ENCODE measurements at regions not wholly inside any gene's neighbourhood (a gene's known extent, or its start where the extent isn't known, plus 50 kb on each side); places are given as distances from the start of the nearest gene placed in this dataset.

- no peak for TF ChIP-seq Cebpa-rat (IDR thresholded peaks at IDR 0.05)
- Histone ChIP-seq H3K4me1 (peaks cover 27 to 32% (median 29%) of the 10 kb centered on the region in 10 experiments), H3K4me2 (peak overlapping the region; percentile 44 to 76 (median 66)), H3K4me3 (no peak overlapping the region), H4K20me1 (no peaks in the 10 kb centered on the region), H3K9me3 (replicated peaks in 1 of 11) (peaks cover 15 to 21% (median 19%) of the 10 kb centered on the region in 11 experiments; a peak in 20 of 22 replicates), H3K27me3 (no peaks in the 10 kb centered on the region), H3K27ac (peak overlapping the region in 5 of 11 experiments; percentile 27 to 65 (median 60); a peak in 8 of 22 replicates), H3K9ac (peak overlapping the region in 3 of 11 experiments; percentile 2 to 56 (median 13); a peak in 3 of 22 replicates), H3K36me3 (no peaks in the 10 kb centered on the region)
Measured at GRCh38 chr2:62415518-62415917, 90.5 kb downstream of the TMEM17 start.

- TF ChIP-seq Cebpa-rat (IDR thresholded peaks at IDR 0.05), result no peak
- peaks cover 15 to 20% (median 18%) of the 10 kb centered on the region in 11 experiments; a peak in 20 of 22 replicates for H3K9me3 ChIP-seq (replicated peaks in 1 of 11)
- peak overlapping the region in 8 of 11 experiments; percentile 6 to 65 (median 38); a peak in 12 of 22 replicates for H3K27ac ChIP-seq
- peak overlapping the region in 5 of 11 experiments; percentile 2 to 56 (median 10); a peak in 5 of 22 replicates for H3K9ac ChIP-seq
- H3K36me3 ChIP-seq, result no peaks in the 10 kb centered on the region
- H3K4me2 ChIP-seq, result peak overlapping the region; percentile 44 to 76 (median 66)
- H3K4me3 ChIP-seq, result no peak overlapping the region
- no peaks in the 10 kb centered on the region for H4K20me1 ChIP-seq
- peaks cover 32 to 37% (median 34%) of the 10 kb centered on the region in 10 experiments for H3K4me1 ChIP-seq
- no peaks in the 10 kb centered on the region for H3K27me3 ChIP-seq
Measured at GRCh38 chr2:62415019-62415431, 91.0 kb downstream of the TMEM17 start.

DNA sequence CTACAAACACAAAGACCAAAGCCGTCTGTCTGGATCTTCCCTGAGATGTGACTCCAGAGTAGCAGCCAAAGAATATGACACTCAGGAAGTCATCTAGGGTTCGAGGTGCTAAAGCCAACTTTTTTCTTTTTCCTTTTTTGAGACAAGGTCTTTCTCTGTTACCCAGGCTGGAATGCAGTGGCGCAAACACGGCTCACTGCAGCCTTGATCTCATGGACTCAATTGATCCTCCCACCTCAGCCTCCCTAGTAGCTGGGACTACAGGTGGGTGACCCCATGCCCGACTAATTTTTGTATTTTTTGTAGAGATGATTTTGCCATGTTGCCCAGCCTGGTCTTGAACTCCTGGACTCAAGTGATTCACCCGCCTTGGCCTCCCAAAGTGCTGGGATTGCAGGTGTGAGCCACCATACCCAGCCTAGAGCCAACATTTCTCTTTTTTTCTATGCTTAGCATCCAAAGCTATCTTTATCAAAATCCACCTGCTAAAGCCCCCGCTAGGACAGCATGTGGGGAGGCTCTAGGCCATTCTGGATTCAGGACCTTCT lies 92.8 kb downstream of the TMEM17 start:
- Histone ChIP-seq H3K4me3 (no peak overlapping the region), H3K27ac (no peak overlapping the region), H3K9me3 (replicated peaks in 1 of 11) (peaks cover 0 to 2% (median under 1%) of the 10 kb centered on the region in 11 experiments; a peak in 6 of 22 replicates), H4K20me1 (no peaks in the 10 kb centered on the region), H3K4me1 (peaks cover 39 to 53% (median 44%) of the 10 kb centered on the region in 10 experiments), H3K27me3 (no peaks in the 10 kb centered on the region), H3K9ac (peak overlapping the region in 1 of 11 experiments; percentile 21; a peak in 1 of 22 replicates), H3K4me2 (no peak overlapping the region), H3K36me3 (no peaks in the 10 kb centered on the region)
- no peak for TF ChIP-seq Cebpa-rat (IDR thresholded peaks at IDR 0.05)

DNA sequence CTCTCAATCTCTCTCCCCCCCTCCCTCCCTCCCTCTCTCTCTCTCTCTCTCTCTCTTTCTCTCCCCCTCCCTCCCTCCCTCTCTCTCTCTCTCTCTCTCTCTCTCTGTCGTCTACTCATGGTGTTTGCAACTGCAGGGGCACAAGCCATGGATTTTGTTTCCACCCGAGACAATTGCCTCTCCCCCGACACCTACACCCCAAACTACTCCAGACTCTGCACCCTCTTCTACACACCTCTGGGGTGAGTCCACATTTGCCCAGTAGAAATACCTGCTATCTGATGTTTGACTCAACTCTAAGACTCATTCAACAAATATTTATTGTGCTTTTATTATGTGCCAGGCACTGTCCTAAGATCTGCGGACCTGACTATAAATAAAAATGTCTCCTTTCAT lies 93.7 kb downstream of the TMEM17 start:
- no peak overlapping the region for H3K9ac ChIP-seq
- no peaks in the 10 kb centered on the region for H3K9me3 ChIP-seq (replicated peaks in 1 of 11)
- no peak overlapping the region for H3K27ac ChIP-seq
- no peak for TF ChIP-seq Cebpa-rat (IDR thresholded peaks at IDR 0.05)
- no peaks in the 10 kb centered on the region for H3K36me3 ChIP-seq
- peaks cover 39 to 62% (median 46%) of the 10 kb centered on the region in 10 experiments for H3K4me1 ChIP-seq
- no peaks in the 10 kb centered on the region for H4K20me1 ChIP-seq
- no peak overlapping the region for H3K4me3 ChIP-seq
- H3K4me2 ChIP-seq, result no peak overlapping the region
- no peaks in the 10 kb centered on the region for H3K27me3 ChIP-seq

DNA sequence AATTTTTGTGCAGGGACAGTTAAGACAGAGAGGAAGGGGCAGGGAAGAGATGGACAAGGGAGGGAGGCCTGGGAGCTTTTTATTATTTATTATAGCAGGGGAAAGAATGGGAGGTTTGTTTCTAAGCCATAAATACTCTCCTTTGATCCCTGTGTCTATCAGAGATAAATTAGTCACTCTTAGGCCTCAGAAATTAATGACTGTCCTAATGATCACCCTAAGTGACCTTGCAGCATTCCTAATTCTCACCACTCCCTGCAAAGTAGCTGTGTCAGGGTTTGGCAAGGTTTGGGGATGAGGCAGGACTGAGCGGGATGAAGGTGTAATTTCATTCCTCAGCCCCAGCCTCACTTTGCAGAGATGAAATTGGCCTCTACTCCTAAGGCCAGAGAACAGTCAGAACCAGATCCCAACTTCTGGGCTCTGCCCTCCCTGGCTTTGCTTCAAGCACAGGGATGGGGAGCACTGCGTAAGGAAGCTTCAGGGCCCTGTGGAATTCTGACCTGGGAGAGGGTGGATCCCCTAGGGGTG lies 95.0 kb downstream of the TMEM17 start:
- Histone ChIP-seq H3K27me3 (no peaks in the 10 kb centered on the region), H3K9me3 (replicated peaks in 1 of 11) (no peaks in the 10 kb centered on the region), H3K4me2 (peak overlapping the region; percentile 67 to 89 (median 84)), H3K36me3 (no peaks in the 10 kb centered on the region), H3K27ac (peak overlapping the region; percentile 56 to 86 (median 78); a peak in 20 of 22 replicates), H3K4me3 (peak overlapping the region in 4 of 10 experiments; percentile 3 to 54 (median 50); a peak in 4 of 20 replicates), H4K20me1 (no peaks in the 10 kb centered on the region), H3K9ac (peak overlapping the region; percentile 53 to 80 (median 73)), H3K4me1 (peaks cover 39 to 75% (median 47%) of the 10 kb centered on the region in 10 experiments)
- TF ChIP-seq Cebpa-rat (IDR thresholded peaks at IDR 0.05), result no peak

DNA sequence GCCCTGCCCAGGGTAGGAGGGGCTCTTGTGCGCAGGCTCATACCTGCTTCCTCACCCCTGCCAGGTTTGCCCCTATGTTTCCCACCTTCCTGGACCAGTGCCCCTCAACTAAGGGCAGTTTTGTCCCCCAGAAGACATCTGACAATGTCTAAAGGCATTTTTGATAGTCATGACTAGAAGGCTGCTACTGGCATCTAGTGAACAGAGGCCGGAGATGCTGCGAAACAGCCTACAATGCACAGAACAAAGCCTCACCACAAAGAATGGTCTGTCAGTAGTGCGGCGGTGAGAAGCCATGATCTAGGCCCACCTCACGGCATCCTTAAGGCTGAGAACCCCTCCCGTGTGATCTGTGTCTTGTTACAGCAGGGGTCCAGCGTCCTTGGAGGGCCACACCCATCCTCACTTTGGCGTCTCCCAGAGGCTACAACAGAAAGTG lies 96.0 kb downstream of the TMEM17 start:
- Histone ChIP-seq H3K4me1 (peaks cover 34 to 79% (median 43%) of the 10 kb centered on the region in 10 experiments), H3K4me2 (peak overlapping the region; percentile 67 to 89 (median 84)), H3K9ac (peak overlapping the region in 7 of 11 experiments; percentile 57 to 76 (median 70); a peak in 8 of 22 replicates), H3K27ac (peak overlapping the region in 7 of 11 experiments; percentile 73 to 84 (median 79); a peak in 11 of 22 replicates), H3K36me3 (no peaks in the 10 kb centered on the region), H3K4me3 (no peak overlapping the region), H3K9me3 (replicated peaks in 1 of 11) (no peaks in the 10 kb centered on the region), H4K20me1 (no peaks in the 10 kb centered on the region), H3K27me3 (no peaks in the 10 kb centered on the region)
- TF ChIP-seq Cebpa-rat (IDR thresholded peaks at IDR 0.05), result no peak

DNA sequence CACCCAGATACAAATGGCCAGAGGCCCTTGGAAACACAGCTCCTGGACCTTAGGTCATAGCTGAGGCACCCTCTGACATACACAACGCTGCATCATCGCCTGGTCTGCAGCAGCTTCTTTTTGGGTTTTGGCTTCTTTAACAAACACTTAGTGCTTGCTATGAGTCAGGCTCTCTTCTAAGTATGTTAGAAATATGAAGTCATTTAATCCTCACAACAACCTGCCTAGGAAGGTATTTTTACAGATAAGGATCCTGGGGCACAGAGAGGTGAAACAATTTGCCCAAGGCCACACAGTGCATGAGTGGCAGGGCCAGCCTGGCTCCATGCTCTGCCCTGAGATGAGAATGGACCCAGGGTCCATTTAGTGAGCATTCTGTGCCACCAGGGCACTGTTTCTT lies 96.6 kb downstream of the TMEM17 start:
- H3K4me2 ChIP-seq, result peak overlapping the region in 9 of 11 experiments; percentile 67 to 89 (median 85); a peak in 15 of 22 replicates
- H3K4me3 ChIP-seq, result no peak overlapping the region
- H3K27ac ChIP-seq, result peak overlapping the region in 1 of 11 experiments; percentile 79; a peak in 2 of 22 replicates
- no peaks in the 10 kb centered on the region for H4K20me1 ChIP-seq
- no peaks in the 10 kb centered on the region for H3K9me3 ChIP-seq (replicated peaks in 1 of 11)
- no peaks in the 10 kb centered on the region for H3K36me3 ChIP-seq
- no peak overlapping the region for H3K9ac ChIP-seq
- TF ChIP-seq Cebpa-rat (IDR thresholded peaks at IDR 0.05), result no peak
- H3K27me3 ChIP-seq, result no peaks in the 10 kb centered on the region
- peaks cover 28 to 79% (median 40%) of the 10 kb centered on the region in 10 experiments for H3K4me1 ChIP-seq

- Histone ChIP-seq H3K9ac (no peak overlapping the region), H3K27ac (no peak overlapping the region; a peak in 1 of 22 replicates), H3K4me2 (peak overlapping the region in 2 of 11 experiments; percentile 5 to 68; a peak in 3 of 22 replicates), H3K9me3 (replicated peaks in 1 of 11) (no peaks in the 10 kb centered on the region), H3K4me1 (peaks cover 27 to 77% (median 35%) of the 10 kb centered on the region in 10 experiments), H3K27me3 (no peaks in the 10 kb centered on the region), H3K36me3 (no peaks in the 10 kb centered on the region), H4K20me1 (no peaks in the 10 kb centered on the region), H3K4me3 (no peak overlapping the region)
- no peak for TF ChIP-seq Cebpa-rat (IDR thresholded peaks at IDR 0.05)
Measured at GRCh38 chr2:62408241-62408677, 97.7 kb downstream of the TMEM17 start.

GRCh38 chr2:62407838-62408237 lies 98.2 kb downstream of the TMEM17 start:
- no peak overlapping the region for H3K4me3 ChIP-seq
- H4K20me1 ChIP-seq, result no peaks in the 10 kb centered on the region
- no peak for TF ChIP-seq Cebpa-rat (IDR thresholded peaks at IDR 0.05)
- peak overlapping the region in 2 of 11 experiments; percentile 5 to 68; a peak in 3 of 22 replicates for H3K4me2 ChIP-seq
- peak overlapping the region in 1 of 11 experiments; percentile 71; a peak in 1 of 22 replicates for H3K27ac ChIP-seq
- H3K9ac ChIP-seq, result no peak overlapping the region
- no peaks in the 10 kb centered on the region for H3K27me3 ChIP-seq
- peaks cover 27 to 77% (median 35%) of the 10 kb centered on the region in 10 experiments for H3K4me1 ChIP-seq
- no peaks in the 10 kb centered on the region for H3K36me3 ChIP-seq
- no peaks in the 10 kb centered on the region for H3K9me3 ChIP-seq (replicated peaks in 1 of 11)

All from BLaER1 treated with 17β-estradiol and CSF1 and Interleukin-3, amounts not matched to agents 10 nM and 100 nM (cell line).